AG09319 (cell line): ENCODE measurements at regions not wholly inside any gene's neighbourhood (a gene's known extent, or its start where the extent isn't known, plus 50 kb on each side); places are given as distances from the start of the nearest gene placed in this dataset.

Experiments
- DNase-seq: peaks from one replicate; pipeline ENCODE4 v3.0.0-alpha.2; 2010; ENCODE audit warnings: low read depth; ENCODE audit errors: extremely low read depth
- CTCF ChIP-seq: IDR thresholded peaks from 2 replicates; pipeline ENCODE4 v1.5.1; 2011; ENCODE audit warnings: low read depth, mild to moderate bottlenecking, inconsistent platforms, low read length, moderate library complexity

GRCh38 chr2:80869858-80870438 is 565.4 kb upstream of the LRRTM1 start:
- DNase-seq: no peak
- TF ChIP-seq CTCF: no peak

- no peak for DNase-seq
- TF ChIP-seq CTCF: no peak
Measured at GRCh38 chr2:80863147-80863714, 558.7 kb upstream of the LRRTM1 start.

DNA sequence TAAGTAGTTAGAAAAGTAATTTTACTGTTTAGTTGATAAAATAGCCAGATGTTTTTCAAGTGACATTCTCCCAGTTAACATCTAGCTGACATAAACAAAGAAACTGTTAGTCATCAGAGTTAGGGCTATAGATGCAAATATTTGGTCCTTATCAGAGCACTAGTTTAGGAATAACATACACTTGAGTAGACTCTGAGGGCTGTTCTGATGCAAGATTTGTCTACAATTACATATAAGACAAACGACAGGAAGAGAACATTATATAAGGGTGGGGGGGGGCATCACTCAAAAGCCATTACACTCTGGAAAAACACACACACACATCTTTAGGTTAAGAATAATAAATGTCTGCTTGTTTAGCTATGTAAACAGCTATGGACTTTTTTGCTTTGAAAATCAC is 554.4 kb upstream of the LRRTM1 start:
- no peak for DNase-seq
- TF ChIP-seq CTCF: no peak

- DNase-seq: no peak
- no peak for TF ChIP-seq CTCF
Measured at GRCh38 chr2:80856227-80856626, 551.7 kb upstream of the LRRTM1 start.

DNA sequence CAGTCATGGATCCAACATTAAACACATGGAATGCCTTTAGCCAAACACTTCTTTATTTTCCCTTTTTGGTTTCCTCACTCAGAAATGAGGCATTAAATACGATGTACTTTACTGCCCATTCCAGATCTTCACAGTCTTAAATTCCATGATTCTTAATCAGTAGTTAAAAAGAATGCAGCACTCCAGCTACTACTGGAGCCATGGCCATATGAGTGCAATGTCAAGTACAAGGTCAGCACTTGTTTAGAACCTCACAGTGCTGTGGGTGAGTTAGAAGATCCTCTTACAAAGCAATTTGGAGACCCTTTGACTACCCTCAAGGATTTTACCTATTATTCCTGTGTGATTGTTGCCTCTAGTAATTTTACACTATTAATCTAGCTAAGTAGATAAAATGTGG is 550.3 kb upstream of the LRRTM1 start:
- no peak for DNase-seq

GRCh38 chr2:80852808-80853139 is 548.2 kb upstream of the LRRTM1 start:
- DNase-seq: no peak
- no peak for TF ChIP-seq CTCF

More for the DNA sequence above, 550.3 kb upstream of the LRRTM1 start:
- no peak for TF ChIP-seq CTCF

DNA sequence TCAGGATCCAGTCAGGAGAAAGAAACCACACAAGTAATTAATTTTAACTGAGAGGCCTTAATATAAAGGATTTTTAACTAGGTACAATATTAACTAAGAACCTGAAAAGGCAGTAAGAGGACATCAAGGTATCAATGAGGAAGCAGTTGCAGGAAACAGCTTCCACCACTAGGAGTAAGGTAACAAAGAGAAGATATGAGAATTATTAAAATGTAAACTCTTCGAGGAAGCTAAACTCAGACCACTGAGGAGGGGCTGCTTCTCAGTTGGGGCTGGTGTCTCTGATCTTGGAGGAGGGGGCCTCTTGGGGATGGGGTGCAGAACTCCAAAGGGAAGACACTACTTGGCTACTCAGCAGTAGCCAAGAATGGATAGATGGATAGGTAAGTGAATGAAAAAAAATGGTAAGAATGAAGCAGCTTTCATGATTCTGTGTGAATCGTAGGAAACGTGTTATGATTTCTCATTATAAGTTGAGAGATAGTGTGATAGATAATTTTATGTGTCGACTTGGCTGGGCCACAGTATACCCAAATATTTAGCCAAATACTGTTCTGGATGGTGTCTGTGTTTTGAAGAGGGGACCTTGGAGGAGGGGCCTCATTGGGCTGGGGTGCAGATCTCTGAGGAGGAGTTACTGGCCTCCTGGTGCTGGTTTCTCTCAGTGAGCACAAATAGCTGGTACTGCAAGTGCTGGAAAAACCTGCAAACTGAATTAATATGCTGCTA is 547.7 kb upstream of the LRRTM1 start:
- TF ChIP-seq CTCF: no peak
- DNase-seq: no peak
